ENCODE measurements at regions not wholly inside any gene's neighbourhood (a gene's known extent, or its start where the extent isn't known, plus 50 kb on each side); places are given as distances from the start of the nearest gene placed in this dataset.
"Not testable (repeated sequence)": the region's sequence is repeated elsewhere in the genome, so short reads cannot be mapped to it uniquely, and the experiment has no call there.

- not testable (repeated sequence) for FAIRE-seq; DNase-seq (ENCODE audit: insufficient read length)
Observed at GRCh38 chr11:14573539-14574057, 53.4 kb upstream of the PSMA1 start.

- DNase-seq (ENCODE audit: insufficient read length) (no peak), FAIRE-seq (no peak)
- TF ChIP-seq POLR2A (IDR thresholded peaks at IDR 0.05; ENCODE audit: low read depth, low read length) (no peak), POLR2AphosphoS5 (IDR thresholded peaks at IDR 0.05; ENCODE audit: low read depth, low read length) (no peak), TAF1 (IDR thresholded peaks at IDR 0.05; ENCODE audit: borderline replicate concordance, low read depth, low read length) (no peak)
Observed at GRCh38 chr11:14577292-14577691, 57.1 kb upstream of the PSMA1 start.

GRCh38 chr11:14577835-14578529, 57.8 kb upstream of the PSMA1 start:
- FAIRE-seq (peak; percentile 78), DNase-seq (ENCODE audit: insufficient read length) (no peak)
- TF ChIP-seq TAF1 (IDR thresholded peaks at IDR 0.05; ENCODE audit: borderline replicate concordance, low read depth, low read length) (no peak), POLR2AphosphoS5 (IDR thresholded peaks at IDR 0.05; ENCODE audit: low read depth, low read length) (no peak), POLR2A (IDR thresholded peaks at IDR 0.05; ENCODE audit: low read depth, low read length) (no peak)

- FAIRE-seq: peak; percentile 98
- no peak for DNase-seq (ENCODE audit: insufficient read length)
- no peak for TF ChIP-seq POLR2AphosphoS5 (IDR thresholded peaks at IDR 0.05; ENCODE audit: low read depth, low read length)
- no peak for TF ChIP-seq POLR2A (IDR thresholded peaks at IDR 0.05; ENCODE audit: low read depth, low read length)
- TF ChIP-seq TAF1 (IDR thresholded peaks at IDR 0.05; ENCODE audit: borderline replicate concordance, low read depth, low read length): no peak
Observed at GRCh38 chr11:14578541-14578956, 58.4 kb upstream of the PSMA1 start.

- DNase-seq (ENCODE audit: insufficient read length): no peak
- no peak for TF ChIP-seq TAF1 (IDR thresholded peaks at IDR 0.05; ENCODE audit: borderline replicate concordance, low read depth, low read length)
- no peak for TF ChIP-seq POLR2AphosphoS5 (IDR thresholded peaks at IDR 0.05; ENCODE audit: low read depth, low read length)
- TF ChIP-seq POLR2A (IDR thresholded peaks at IDR 0.05; ENCODE audit: low read depth, low read length): no peak
- no peak for FAIRE-seq
Observed at GRCh38 chr11:14579646-14580045, 59.5 kb upstream of the PSMA1 start.

GRCh38 chr11:14582793-14583192, 60.8 kb upstream of the PDE3B start:
- FAIRE-seq: no peak
- DNase-seq (ENCODE audit: insufficient read length): no peak
- no peak for TF ChIP-seq POLR2AphosphoS5 (IDR thresholded peaks at IDR 0.05; ENCODE audit: low read depth, low read length)

- DNase-seq (ENCODE audit: insufficient read length) (no peak), FAIRE-seq (peak; percentile 17)
- TF ChIP-seq TAF1 (IDR thresholded peaks at IDR 0.05; ENCODE audit: borderline replicate concordance, low read depth, low read length) (no peak), POLR2AphosphoS5 (IDR thresholded peaks at IDR 0.05; ENCODE audit: low read depth, low read length) (no peak), POLR2A (IDR thresholded peaks at IDR 0.05; ENCODE audit: low read depth, low read length) (no peak)
Observed at GRCh38 chr11:14583252-14584034, 60.2 kb upstream of the PDE3B start.

- FAIRE-seq: no peak
- no peak for TF ChIP-seq TAF1 (IDR thresholded peaks at IDR 0.05; ENCODE audit: borderline replicate concordance, low read depth, low read length)
- DNase-seq (ENCODE audit: insufficient read length): no peak
Observed at GRCh38 chr11:14584035-14584363, 59.6 kb upstream of the PDE3B start.

GRCh38 chr11:14584595-14584994, 59.0 kb upstream of the PDE3B start:
- TF ChIP-seq POLR2AphosphoS5 (IDR thresholded peaks at IDR 0.05; ENCODE audit: low read depth, low read length) (no peak), TAF1 (IDR thresholded peaks at IDR 0.05; ENCODE audit: borderline replicate concordance, low read depth, low read length) (no peak), POLR2A (IDR thresholded peaks at IDR 0.05; ENCODE audit: low read depth, low read length) (no peak)
- DNase-seq (ENCODE audit: insufficient read length): no peak
- no peak for FAIRE-seq

- no peak for TF ChIP-seq POLR2A (IDR thresholded peaks at IDR 0.05; ENCODE audit: low read depth, low read length)
- no peak for TF ChIP-seq TAF1 (IDR thresholded peaks at IDR 0.05; ENCODE audit: borderline replicate concordance, low read depth, low read length)
- no peak for TF ChIP-seq POLR2AphosphoS5 (IDR thresholded peaks at IDR 0.05; ENCODE audit: low read depth, low read length)
- FAIRE-seq: no peak
- DNase-seq (ENCODE audit: insufficient read length): no peak
Observed at GRCh38 chr11:14585438-14585837, 58.2 kb upstream of the PDE3B start.

- FAIRE-seq: no peak
Observed at GRCh38 chr11:14587258-14587657, 56.3 kb upstream of the PDE3B start.

GRCh38 chr11:14588681-14589080, 54.9 kb upstream of the PDE3B start:
- TF ChIP-seq TAF1 (IDR thresholded peaks at IDR 0.05; ENCODE audit: borderline replicate concordance, low read depth, low read length): no peak
- no peak for TF ChIP-seq POLR2A (IDR thresholded peaks at IDR 0.05; ENCODE audit: low read depth, low read length)
- no peak for TF ChIP-seq POLR2AphosphoS5 (IDR thresholded peaks at IDR 0.05; ENCODE audit: low read depth, low read length)
- DNase-seq (ENCODE audit: insufficient read length): no peak
- no peak for FAIRE-seq

More at GRCh38 chr11:14587258-14587657, 56.3 kb upstream of the PDE3B start:
- no peak for DNase-seq (ENCODE audit: insufficient read length)
- TF ChIP-seq POLR2A (IDR thresholded peaks at IDR 0.05; ENCODE audit: low read depth, low read length) (no peak), TAF1 (IDR thresholded peaks at IDR 0.05; ENCODE audit: borderline replicate concordance, low read depth, low read length) (no peak), POLR2AphosphoS5 (IDR thresholded peaks at IDR 0.05; ENCODE audit: low read depth, low read length) (no peak)

Data from GM12892 (cell line).